H1 (cell line): ENCODE measurements at regions not wholly inside any gene's neighbourhood (a gene's known extent, or its start where the extent isn't known, plus 50 kb on each side); places are given as distances from the start of the nearest gene placed in this dataset.

Experiments used
- CTCF ChIA-PET: fragments of 300-600 bp; sonication (Branson Sonifier 250); formaldehyde crosslinking; loops from one replicate; lab custom pipeline; 2021; ENCODE audit not compliant: partially characterized antibody; lab: Charles Lee
- POLR2A ChIA-PET: fragments of 300-600 bp; sonication (Branson Sonifier 250); formaldehyde crosslinking; loops from one replicate; lab custom pipeline; 2021; ENCODE audit warnings: inconsistent platforms; ENCODE audit not compliant: partially characterized antibody; lab: Charles Lee
- DNase-seq, 2 experiments: peaks; one replicate each; pipeline versions ENCODE4 v3.0.0 to v3.0.0-alpha.2; 2010 to 2022; ENCODE audit warnings: low spot score in 2 of 2, low read depth in 1 of 2, mixed read lengths in 1 of 2
- FAIRE-seq: peaks from 2 replicates; lab custom pipeline; 2011; peaks lifted over from hg19 to GRCh38; lab: Jason Lieb, UNC
- H2AFZ ChIP-seq: 2 replicates; pipeline ENCODE4 v1.8.1; 2012; ENCODE audit warnings: low read length, inconsistent platforms
- H2AK5ac ChIP-seq: 2 replicates; pipeline ENCODE4 v1.6.1; 2013; ENCODE audit warnings: low read depth, low read length
- H2BK120ac ChIP-seq: replicated peaks from 2 replicates; pipeline ENCODE3; 2013; ENCODE audit warnings: low read depth, low read length, inconsistent platforms
- H2BK12ac ChIP-seq: 2 replicates; pipeline ENCODE4 v1.6.1; 2013; ENCODE audit warnings: low read depth, low read length
- H2BK15ac ChIP-seq: 2 replicates; pipeline ENCODE4 v1.6.1; 2013; ENCODE audit warnings: low read length
- H2BK20ac ChIP-seq: 2 replicates; pipeline ENCODE4 v1.6.1; 2013; ENCODE audit warnings: low read length
- H2BK5ac ChIP-seq: 2 replicates; pipeline ENCODE4 v1.6.1; 2013; ENCODE audit warnings: low read depth, low read length
- H3K14ac ChIP-seq: 2 replicates; pipeline ENCODE4 v1.6.1; 2013; ENCODE audit warnings: inconsistent platforms; ENCODE audit not compliant: insufficient read length
- H3K18ac ChIP-seq: 2 replicates; pipeline ENCODE4 v1.6.1; 2013; ENCODE audit warnings: low read length; ENCODE audit errors: extremely low read depth
- H3K23ac ChIP-seq: 2 replicates; pipeline ENCODE4 v1.6.1; 2013; ENCODE audit warnings: inconsistent platforms; ENCODE audit not compliant: insufficient read length
- H3K23me2 ChIP-seq: 2 replicates; pipeline ENCODE4 v1.6.1; 2013; ENCODE audit warnings: low read depth, low read length
- H3K27ac ChIP-seq: 2 replicates; pipeline ENCODE4 v1.6.1; 2011; ENCODE audit warnings: low read depth, low read length, inconsistent platforms
- H3K27me3 ChIP-seq, 4 experiments: replicated peaks in 1 of 4; 1 replicate in 1 of 4; 2 replicates in 3 of 4; pipeline versions ENCODE4 v1.6.1 to v1.8.1; 2011 to 2013; ENCODE audit warnings: low read length in 3 of 4, mild to moderate bottlenecking in 3 of 4, inconsistent platforms in 2 of 4, mixed read lengths in 2 of 4, moderate library complexity in 1 of 4; ENCODE audit not compliant: control insufficient read depth in 3 of 4, insufficient read depth in 3 of 4; ENCODE audit errors: extremely low read depth in 1 of 4
- H3K36me3 ChIP-seq, 4 experiments: 2 replicates each; pipeline versions ENCODE4 v1.6.1 to v1.8.1; 2011 to 2013; ENCODE audit warnings: mild to moderate bottlenecking in 4 of 4, low read length in 3 of 4, moderate library complexity in 2 of 4, control low read depth in 1 of 4, inconsistent platforms in 1 of 4; ENCODE audit not compliant: insufficient read depth in 4 of 4, control insufficient read depth in 2 of 4
- H3K4ac ChIP-seq: replicated peaks from 2 replicates; pipeline ENCODE3; 2013; ENCODE audit warnings: low read length, low read depth, mixed read lengths, inconsistent platforms; ENCODE audit not compliant: insufficient read length
- H3K4me1 ChIP-seq, 4 experiments: replicated peaks in 1 of 4; 1 replicate in 1 of 4; 2 replicates in 3 of 4; pipeline versions ENCODE4 v1.6.1 to v1.8.1; 2011 to 2013; ENCODE audit warnings: low read length in 3 of 4, inconsistent platforms in 2 of 4, mixed read lengths in 1 of 4; ENCODE audit not compliant: insufficient read depth in 4 of 4, control insufficient read depth in 3 of 4
- H3K4me2 ChIP-seq, 2 experiments: 2 replicates each; pipeline versions ENCODE4 v1.6.1 to v1.8.1; 2011 to 2013; ENCODE audit warnings: low read depth in 2 of 2, low read length in 2 of 2, control low read depth in 1 of 2, inconsistent platforms in 1 of 2, mild to moderate bottlenecking in 1 of 2; ENCODE audit not compliant: insufficient read depth in 1 of 2
- H3K4me3 ChIP-seq, 4 experiments: fragments of 200-600, 300-600 bp in 1 of 4; sonication (generic), shearing (Covaris generic), sonication (Bioruptor Twin) in 1 of 4; 2 replicates each; pipeline versions ENCODE4 v1.5.1 to v1.8.1; 2011 to 2016; ENCODE audit warnings: low read length in 4 of 4, low read depth in 3 of 4, control low read depth in 2 of 4, inconsistent platforms in 2 of 4, mild to moderate bottlenecking in 2 of 4, mixed read lengths in 1 of 4, moderate library complexity in 1 of 4; ENCODE audit not compliant: insufficient read depth in 2 of 4; ENCODE audit errors: extremely low read depth in 1 of 4
- H3K56ac ChIP-seq: replicated peaks from 2 replicates; pipeline ENCODE3; 2013; ENCODE audit warnings: low read depth, mild to moderate bottlenecking, mixed read lengths, low read length, inconsistent platforms; ENCODE audit not compliant: insufficient read length
- H3K79me1 ChIP-seq: 2 replicates; pipeline ENCODE4 v1.6.1; 2013; ENCODE audit warnings: low read depth, low read length, control low read depth
- H3K79me2 ChIP-seq, 2 experiments: 2 replicates each; pipeline versions ENCODE4 v1.6.1 to v1.8.1; 2012 to 2013; ENCODE audit warnings: low read length in 2 of 2, mild to moderate bottlenecking in 2 of 2, inconsistent platforms in 1 of 2; ENCODE audit not compliant: insufficient read depth in 2 of 2, control insufficient read depth in 1 of 2
- H3K9ac ChIP-seq, 4 experiments: replicated peaks in 1 of 4; 1 replicate in 1 of 4; 2 replicates in 3 of 4; pipeline versions ENCODE4 v1.6.1 to v1.8.1; 2011 to 2013; ENCODE audit warnings: low read depth in 3 of 4, low read length in 3 of 4, control low read depth in 2 of 4, mild to moderate bottlenecking in 2 of 4, moderate library complexity in 2 of 4, inconsistent platforms in 1 of 4; ENCODE audit errors: extremely low read depth in 1 of 4
- H3K9me3 ChIP-seq, 2 experiments: 2 replicates each; pipeline versions ENCODE4 v1.6.1 to v1.8.1; 2012 to 2013; ENCODE audit warnings: mild to moderate bottlenecking in 2 of 2, moderate library complexity in 2 of 2, control low read depth in 1 of 2, inconsistent platforms in 1 of 2, low read depth in 1 of 2, low read length in 1 of 2, mixed read lengths in 1 of 2; ENCODE audit not compliant: insufficient read depth in 2 of 2
- H4K20me1 ChIP-seq, 2 experiments: replicated peaks in 1 of 2; 2 replicates each; pipeline versions ENCODE3 to v1.8.1; 2011 to 2013; ENCODE audit warnings: inconsistent platforms in 2 of 2, low read length in 2 of 2, mild to moderate bottlenecking in 1 of 2; ENCODE audit not compliant: insufficient read depth in 2 of 2, control insufficient read depth in 1 of 2
- H4K5ac ChIP-seq: 2 replicates; pipeline ENCODE4 v1.6.1; 2013; ENCODE audit warnings: low read length, low read depth, mixed read lengths, inconsistent platforms; ENCODE audit not compliant: insufficient read length
- H4K8ac ChIP-seq: 2 replicates; pipeline ENCODE4 v1.8.0; 2013; ENCODE audit warnings: mild to moderate bottlenecking, moderate library complexity, low read length, inconsistent platforms; ENCODE audit not compliant: insufficient read depth; ENCODE audit errors: extremely low read depth
- H4K91ac ChIP-seq: replicated peaks from 2 replicates; pipeline ENCODE3; 2013; ENCODE audit warnings: low read length, mixed read lengths, inconsistent platforms; ENCODE audit not compliant: insufficient read length
- BRCA1 ChIP-seq: IDR thresholded peaks from 2 replicates; pipeline ENCODE4 v1.6.1; 2012; ENCODE audit warnings: low read depth, low read length, improper control_type of control experiment
- CEBPB ChIP-seq: IDR thresholded peaks from 2 replicates; pipeline ENCODE4 v1.6.1; 2012; ENCODE audit warnings: low read depth, low read length
- CHD2 ChIP-seq: IDR thresholded peaks from 2 replicates; pipeline ENCODE4 v1.6.1; 2012; ENCODE audit warnings: low read length, improper control_type of control experiment
- CREB1 ChIP-seq: IDR thresholded peaks from 2 replicates; pipeline ENCODE4 v1.6.1; 2012; ENCODE audit warnings: inconsistent platforms
- E2F6 ChIP-seq: IDR thresholded peaks from 2 replicates; pipeline ENCODE4 v1.6.1; 2012; ENCODE audit warnings: inconsistent platforms
- EZH2 ChIP-seq: fragments of 200-600 bp; sonication (generic); IDR thresholded peaks from 2 replicates; pipeline ENCODE4 v1.7.1; 2012; ENCODE audit warnings: low read depth, mild to moderate bottlenecking, moderate library complexity, low read length, inconsistent platforms; ENCODE audit not compliant: severe bottlenecking
- GTF2F1 ChIP-seq: IDR thresholded peaks from 2 replicates; pipeline ENCODE4 v1.6.1; 2012; ENCODE audit warnings: low read depth, low read length, improper control_type of control experiment, borderline replicate concordance
- HDAC2 ChIP-seq, 2 experiments: fragments of 300-600 bp in 1 of 2; sonication (generic) in 1 of 2; IDR thresholded peaks; 2 replicates each; pipeline ENCODE4 v1.6.1; 2011 to 2012; ENCODE audit warnings: low read depth in 2 of 2, low read length in 2 of 2, mild to moderate bottlenecking in 2 of 2, moderate library complexity in 2 of 2, borderline replicate concordance in 1 of 2, inconsistent platforms in 1 of 2
- KDM5A ChIP-seq: fragments of 200-600 bp; IDR thresholded peaks from 2 replicates; pipeline ENCODE4 v1.7.1; 2012; ENCODE audit warnings: mild to moderate bottlenecking, low read length, inconsistent platforms, mixed read lengths
- NRF1 ChIP-seq: IDR thresholded peaks from 2 replicates; pipeline ENCODE4 v1.6.1; 2011; ENCODE audit warnings: mild to moderate bottlenecking, low read depth, low read length, improper control_type of control experiment
- SP4 ChIP-seq: IDR thresholded peaks from 2 replicates; pipeline ENCODE4 v1.6.1; 2012; ENCODE audit warnings: low read length, inconsistent platforms
- TAF1 ChIP-seq: IDR thresholded peaks from 2 replicates; pipeline ENCODE4 v1.6.1; 2011; ENCODE audit warnings: mild to moderate bottlenecking, low read depth, low read length
- TBP ChIP-seq: IDR thresholded peaks from 2 replicates; pipeline ENCODE4 v1.6.1; 2011; ENCODE audit warnings: low read depth, low read length, improper control_type of control experiment
- TEAD4 ChIP-seq: IDR thresholded peaks from 2 replicates; pipeline ENCODE4 v1.6.1; 2012; ENCODE audit warnings: low read depth, low read length, inconsistent platforms, mixed read lengths
- WGBS, 2 experiments: shearing (Covaris generic) in 1 of 2; methylation state at CpG; one replicate each; pipeline versions ENCODE4 v1.1.6 to v1.1.7; 2013 to 2015; ENCODE audit warnings: low lambda C conversion rate in 2 of 2, mixed read lengths in 2 of 2, inconsistent platforms in 1 of 2, low coverage in 1 of 2, missing lambda C conversion rate in 1 of 2; ENCODE audit not compliant: insufficient replicate concordance in 2 of 2, insufficient coverage in 1 of 2, insufficient read length in 1 of 2; ENCODE audit errors: extremely low coverage in 1 of 2, missing lambda C conversion rate in 1 of 2; 5-methylcytosine and 5-hydroxymethylcytosine counted together

- TF ChIP-seq CREB1 (no peak), GTF2F1 (no peak), E2F6 (no peak), HDAC2 (IDR thresholded peaks at IDR 0.05; ENCODE audit: borderline replicate concordance in 1 of 2, low read depth in 2 of 2, low read length in 2 of 2) (no peak), TBP (no peak), CHD2 (no peak), KDM5A (no peak), NRF1 (no peak), EZH2 (no peak), BRCA1 (no peak), TAF1 (no peak), CEBPB (no peak), SP4 (no peak), TEAD4 (no peak)
Measured at GRCh38 chr9:116008278-116008677, 145.3 kb upstream of the PAPPA start.

More at GRCh38 chr9:116008278-116008677, 145.3 kb upstream of the PAPPA start:
- no peak overlapping the region for H2AK5ac ChIP-seq
- no peak overlapping the region for H4K91ac ChIP-seq
- no peaks in the 10 kb centered on the region for H3K79me1 ChIP-seq
- H3K9ac ChIP-seq, result no peak overlapping the region
- H4K8ac ChIP-seq, result no peak overlapping the region
- H3K4ac ChIP-seq, result no peak overlapping the region
- H2BK5ac ChIP-seq, result no peak overlapping the region
- no peak overlapping the region for H2BK20ac ChIP-seq
- no peak overlapping the region for H3K14ac ChIP-seq
- H3K4me1 ChIP-seq, result no peaks in the 10 kb centered on the region
- H3K79me2 ChIP-seq, result no peaks in the 10 kb centered on the region
- H3K18ac ChIP-seq, result no peak overlapping the region
- POLR2A ChIA-PET, result no interaction called here
- CTCF ChIA-PET, result no interaction called here
- no peak overlapping the region for H3K56ac ChIP-seq
- no peaks in the 10 kb centered on the region for H3K36me3 ChIP-seq
- WGBS, 2 experiments, result 85% methylated on average over 5 of the region's 5 CpGs; no CpG with 5 or more reads in 1 of the 2 experiments
- H4K20me1 ChIP-seq, result no peaks in the 10 kb centered on the region
- H2BK120ac ChIP-seq, result no peak overlapping the region
- DNase-seq (no peak), FAIRE-seq (no peak)
- H4K5ac ChIP-seq, result no peak overlapping the region
- H2BK15ac ChIP-seq, result no peak overlapping the region
- H2AFZ ChIP-seq, result no peak overlapping the region
- no peak overlapping the region for H3K23ac ChIP-seq
- H3K4me3 ChIP-seq, result no peak overlapping the region
- no peak overlapping the region for H3K27ac ChIP-seq
- no peaks in the 10 kb centered on the region; a peak in 1 of 7 replicates for H3K27me3 ChIP-seq
- no peaks in the 10 kb centered on the region for H3K23me2 ChIP-seq
- H2BK12ac ChIP-seq, result no peak overlapping the region
- H3K9me3 ChIP-seq, result no peaks in the 10 kb centered on the region
- H3K4me2 ChIP-seq, result no peak overlapping the region
